Smooth muscle cell (in vitro differentiated cells): ENCODE measurements at regions not wholly inside any gene's neighbourhood (a gene's known extent, or its start where the extent isn't known, plus 50 kb on each side); places are given as distances from the start of the nearest gene placed in this dataset.

Source experiments
- DNase-seq: peaks from one replicate; lab custom pipeline; 2025; ENCODE audit not compliant: unreplicated experiment; lab: John Stamatoyannopoulos, UW
- H2AFZ ChIP-seq: fragments of 200-600 bp; sonication (generic); 2 replicates; pipeline ENCODE4 v1.6.0; 2016; ENCODE audit warnings: antibody characterized with exemption, low read depth, mild to moderate bottlenecking
- H3F3A ChIP-seq: fragments of 200-600 bp; sonication (generic); 2 replicates; pipeline ENCODE4 v1.6.0; 2017; ENCODE audit warnings: antibody characterized with exemption, low read depth
- H3K27ac ChIP-seq: fragments of 200-600 bp; sonication (generic); 2 replicates; pipeline ENCODE4 v1.5.1; 2016; ENCODE audit warnings: low read depth, mild to moderate bottlenecking
- H3K27me3 ChIP-seq: fragments of 200-600 bp; sonication (generic); 2 replicates; pipeline ENCODE4 v1.6.1; 2016; ENCODE audit warnings: low read depth, mild to moderate bottlenecking
- H3K36me3 ChIP-seq: fragments of 200-600 bp; sonication (generic); 2 replicates; pipeline ENCODE4 v1.5.1; 2016; ENCODE audit warnings: low read depth
- H3K4me1 ChIP-seq: fragments of 200-600 bp; sonication (generic); 2 replicates; pipeline ENCODE4 v1.5.1; 2016; ENCODE audit warnings: low read depth
- H3K4me2 ChIP-seq: fragments of 200-600 bp; sonication (generic); 2 replicates; pipeline ENCODE4 v1.6.0; 2016; ENCODE audit warnings: mild to moderate bottlenecking
- H3K4me3 ChIP-seq: fragments of 200-600 bp; sonication (generic); 2 replicates; pipeline ENCODE4 v1.5.1; 2016; ENCODE audit warnings: mild to moderate bottlenecking
- H3K79me2 ChIP-seq: fragments of 200-600 bp; sonication (generic); 2 replicates; pipeline ENCODE4 v1.6.0; 2016; ENCODE audit warnings: low read depth, mild to moderate bottlenecking
- H3K9ac ChIP-seq: fragments of 200-600 bp; sonication (generic); 2 replicates; pipeline ENCODE4 v1.6.0; 2016; ENCODE audit warnings: low read depth
- H3K9me3 ChIP-seq: fragments of 200-600 bp; sonication (generic); replicated peaks from 2 replicates; pipeline ENCODE4 v1.5.1; 2016; ENCODE audit warnings: low read depth
- H4K20me1 ChIP-seq: fragments of 200-600 bp; sonication (generic); 2 replicates; pipeline ENCODE4 v1.6.0; 2016; ENCODE audit warnings: low read depth
- CTCF ChIP-seq: fragments of 200-600 bp; sonication (generic); IDR thresholded peaks from 2 replicates; pipeline ENCODE4 v1.5.1; 2017; ENCODE audit warnings: borderline replicate concordance, mild to moderate bottlenecking, antibody characterized with exemption; ENCODE audit not compliant: insufficient read depth, poor library complexity, severe bottlenecking
- WGBS: methylation state at CpG from one replicate; pipeline ENCODE4 v1.1.7; 2016; ENCODE audit warnings: low lambda C conversion rate; 5-methylcytosine and 5-hydroxymethylcytosine counted together

GRCh38 chr15:25233766-25234350 lies 205.0 kb downstream of the UBE3A start:
- Histone ChIP-seq H3K36me3 (no peaks in the 10 kb centered on the region), H3K4me1 (no peaks in the 10 kb centered on the region), H3F3A (no peaks in the 10 kb centered on the region), H3K79me2 (no peaks in the 10 kb centered on the region), H3K27ac (no peak overlapping the region), H3K27me3 (no peaks in the 10 kb centered on the region), H3K4me3 (no peak overlapping the region), H3K9ac (no peak overlapping the region), H4K20me1 (no peaks in the 10 kb centered on the region), H3K9me3 (peaks cover 6% of the 10 kb centered on the region), H2AFZ (no peak overlapping the region), H3K4me2 (no peak overlapping the region)
- WGBS = 79% methylated on average over 7 of the region's 7 CpGs
- no peak for TF ChIP-seq CTCF
- no peak for DNase-seq

DNA sequence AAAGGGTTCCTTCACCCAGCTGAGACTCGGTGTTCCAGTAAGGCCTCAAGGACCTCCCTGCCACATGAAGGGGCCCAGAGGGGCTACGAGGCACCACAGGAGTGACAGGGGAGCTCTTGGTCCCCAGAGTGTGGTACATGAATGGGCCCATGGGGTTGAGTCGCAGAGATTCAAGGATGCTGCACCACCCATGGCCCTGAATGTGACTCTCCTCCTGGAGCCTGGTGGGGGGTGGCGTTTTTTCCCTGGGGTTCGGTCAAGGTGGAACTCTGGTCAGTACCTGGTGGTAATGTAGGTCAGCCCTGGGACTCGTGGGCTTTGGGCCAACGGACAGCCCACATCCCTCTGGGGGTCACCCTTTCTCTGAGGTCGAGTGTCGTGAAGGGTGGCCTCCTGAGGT lies 204.0 kb downstream of the UBE3A start:
- DNase-seq = no peak
- 86% methylated on average over 9 of the region's 9 CpGs for WGBS
- Histone ChIP-seq H3K4me3 (no peak overlapping the region), H3K9ac (no peak overlapping the region), H3K27ac (no peak overlapping the region), H3K4me2 (no peak overlapping the region), H3K4me1 (no peaks in the 10 kb centered on the region), H3K27me3 (no peaks in the 10 kb centered on the region), H2AFZ (no peak overlapping the region), H3K79me2 (no peaks in the 10 kb centered on the region), H3K36me3 (no peaks in the 10 kb centered on the region), H4K20me1 (no peaks in the 10 kb centered on the region), H3F3A (no peaks in the 10 kb centered on the region), H3K9me3 (peaks cover 2% of the 10 kb centered on the region)
- TF ChIP-seq CTCF = no peak

DNA sequence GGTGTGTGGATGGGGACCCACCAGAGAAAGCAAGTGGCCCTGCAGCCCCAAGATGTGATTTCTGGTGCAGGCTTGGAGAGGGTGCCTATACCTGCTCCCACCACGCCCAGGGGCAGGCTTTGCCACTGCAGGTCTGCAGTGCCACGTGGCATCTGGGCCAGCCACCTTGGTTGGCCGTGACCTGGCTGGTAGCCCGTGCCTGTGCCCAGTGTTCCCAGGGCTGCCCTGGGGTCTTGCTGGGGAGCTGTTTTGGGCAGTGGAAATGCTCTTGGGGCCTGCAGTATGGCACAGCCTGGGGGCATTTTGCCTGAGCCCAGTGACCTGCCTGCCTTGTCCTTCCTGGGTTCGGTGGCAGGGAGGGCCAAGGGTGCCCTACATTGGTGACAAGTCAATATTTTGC lies 203.4 kb downstream of the UBE3A start:
- Histone ChIP-seq H3K27ac (no peak overlapping the region), H4K20me1 (no peaks in the 10 kb centered on the region), H3K79me2 (no peaks in the 10 kb centered on the region), H2AFZ (no peak overlapping the region), H3K4me3 (no peak overlapping the region), H3K4me2 (no peak overlapping the region), H3K9ac (no peak overlapping the region), H3K27me3 (no peaks in the 10 kb centered on the region), H3K9me3 (peaks cover 2% of the 10 kb centered on the region), H3F3A (no peaks in the 10 kb centered on the region), H3K36me3 (no peaks in the 10 kb centered on the region), H3K4me1 (no peaks in the 10 kb centered on the region)
- no peak for DNase-seq
- no peak for TF ChIP-seq CTCF
- WGBS = 74% methylated on average over 5 of the region's 5 CpGs

DNA sequence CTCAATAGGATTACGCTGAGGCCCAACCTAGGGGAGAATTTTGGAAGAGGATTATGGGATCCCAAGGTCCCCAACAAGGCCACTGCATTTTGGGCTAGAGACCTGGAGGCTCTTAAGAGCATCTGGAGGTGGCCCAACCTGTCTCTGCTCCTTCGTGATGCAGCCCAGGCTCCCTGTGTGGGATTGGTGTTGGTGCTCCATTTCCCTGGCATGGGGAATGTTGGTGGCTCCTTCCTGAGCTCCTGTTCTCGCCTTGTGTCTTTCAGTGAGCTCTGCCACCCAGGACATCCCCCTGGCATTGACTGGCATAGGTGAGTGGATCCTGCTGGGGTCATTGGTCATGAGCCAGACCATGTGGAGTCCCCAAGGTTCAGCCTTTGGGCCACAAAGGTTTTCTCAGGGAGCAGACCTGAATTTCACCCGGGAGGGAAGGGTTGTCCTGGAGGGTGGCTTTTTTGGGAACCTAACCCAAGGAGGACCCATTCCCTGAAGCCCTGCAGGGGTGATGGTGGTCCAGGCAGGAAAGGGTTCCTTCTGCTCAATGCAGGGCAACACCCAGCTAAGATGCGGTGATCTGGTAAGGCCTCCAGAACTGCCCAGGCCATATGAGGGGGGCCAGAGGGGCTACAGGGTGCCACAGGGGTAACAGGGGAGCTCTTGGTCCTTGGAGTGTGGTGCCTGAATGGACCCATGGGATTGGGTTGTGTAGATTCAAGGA lies 202.5 kb downstream of the UBE3A start:
- Histone ChIP-seq H3K36me3 (no peaks in the 10 kb centered on the region), H3K4me2 (no peak overlapping the region), H3K27ac (no peak overlapping the region), H3K9ac (no peak overlapping the region), H3K79me2 (no peaks in the 10 kb centered on the region), H2AFZ (no peak overlapping the region), H3K4me1 (no peaks in the 10 kb centered on the region), H4K20me1 (no peaks in the 10 kb centered on the region), H3F3A (no peaks in the 10 kb centered on the region), H3K4me3 (no peak overlapping the region), H3K27me3 (no peaks in the 10 kb centered on the region), H3K9me3 (no peaks in the 10 kb centered on the region)
- 79% methylated on average over 5 of the region's 5 CpGs for WGBS
- DNase-seq = no peak
- TF ChIP-seq CTCF = no peak
